Neural cell (in vitro differentiated cells): ENCODE measurements at regions not wholly inside any gene's neighbourhood (a gene's known extent, or its start where the extent isn't known, plus 50 kb on each side); places are given as distances from the start of the nearest gene placed in this dataset.

Source experiments
- H2AFZ ChIP-seq: fragments of 200-600, 300-800 bp; sonication (generic), shearing (Covaris generic); 2 replicates; pipeline ENCODE4 v1.6.0; 2014; ENCODE audit warnings: low read depth, mild to moderate bottlenecking, antibody characterized with exemption, low read length, moderate library complexity
- H3F3A ChIP-seq: fragments of 200-600 bp; shearing (Covaris generic); 2 replicates; pipeline ENCODE4 v1.6.1; 2016; ENCODE audit warnings: mild to moderate bottlenecking, moderate library complexity, mixed read lengths, antibody characterized with exemption, low read length; ENCODE audit not compliant: insufficient read depth, poor library complexity, severe bottlenecking
- H3K27ac ChIP-seq: fragments of 200-600, 300-800 bp; sonication (generic), shearing (Covaris generic); 2 replicates; pipeline ENCODE4 v1.5.1; 2014; ENCODE audit warnings: mild to moderate bottlenecking, low read length, moderate library complexity
- H3K27me3 ChIP-seq: fragments of 300-800, 200-600 bp; sonication (generic), shearing (Covaris generic); 2 replicates; pipeline ENCODE4 v1.6.0; 2014; ENCODE audit warnings: mild to moderate bottlenecking, low read depth, low read length, moderate library complexity; ENCODE audit not compliant: insufficient read depth
- H3K36me3 ChIP-seq: fragments of 300-800, 200-600 bp; sonication (generic), shearing (Covaris generic); 2 replicates; pipeline ENCODE4 v1.5.1; 2014; ENCODE audit warnings: mild to moderate bottlenecking, antibody characterized with exemption, low read length, moderate library complexity; ENCODE audit not compliant: insufficient read depth
- H3K4me2 ChIP-seq: fragments of 300-800, 200-600 bp; sonication (generic), shearing (Covaris generic); 2 replicates; pipeline ENCODE4 v1.6.0; 2014; ENCODE audit warnings: mild to moderate bottlenecking, low read length
- H3K4me3 ChIP-seq: fragments of 300-800, 200-600 bp; sonication (generic), shearing (Covaris generic); 2 replicates; pipeline ENCODE4 v1.5.1; 2014; ENCODE audit warnings: mild to moderate bottlenecking, low read length, moderate library complexity
- H3K79me2 ChIP-seq: fragments of 200-600 bp; shearing (Covaris generic); replicated peaks from 2 replicates; pipeline ENCODE4 v1.6.0; 2014; ENCODE audit warnings: mild to moderate bottlenecking, low read length, moderate library complexity; ENCODE audit not compliant: insufficient read depth
- H3K9ac ChIP-seq: fragments of 300-800, 200-600 bp; sonication (generic), shearing (Covaris generic); 2 replicates; pipeline ENCODE4 v1.6.1; 2016; ENCODE audit warnings: mild to moderate bottlenecking, low read length, mixed read lengths
- H3K9me2 ChIP-seq: fragments of 200-600 bp; shearing (Covaris generic); 2 replicates; pipeline ENCODE4 v1.6.1; 2016; ENCODE audit warnings: mild to moderate bottlenecking, low read length, mixed read lengths; ENCODE audit not compliant: insufficient read depth
- H3K9me3 ChIP-seq: fragments of 200-600, 300-800 bp; sonication (generic), shearing (Covaris generic); 2 replicates; pipeline ENCODE4 v1.6.1; 2016; ENCODE audit warnings: mild to moderate bottlenecking, mixed run types, low read length, moderate library complexity, mixed read lengths
- H4K20me1 ChIP-seq: fragments of 200-600 bp; shearing (Covaris generic); 2 replicates; pipeline ENCODE4 v1.6.1; 2016; ENCODE audit warnings: mild to moderate bottlenecking, mixed run types; ENCODE audit not compliant: insufficient read depth
- EP300 ChIP-seq: fragments of 450-650 bp; conservative IDR thresholded peaks from 2 replicates; pipeline ENCODE4 v1.6.1; 2014; ENCODE audit warnings: antibody characterized with exemption, mild to moderate bottlenecking, moderate library complexity; ENCODE audit not compliant: poor library complexity, severe bottlenecking
- POLR2AphosphoS5 ChIP-seq: IDR thresholded peaks from 2 replicates; pipeline ENCODE4 v1.6.1; 2012
- TF ChIP-seq, protein P1 (sequence below): fragments of 450-650 bp; IDR thresholded peaks from 2 replicates; pipeline ENCODE4 v1.5.1; 2014; ENCODE audit warnings: antibody characterized with exemption, mild to moderate bottlenecking, moderate library complexity; ENCODE audit not compliant: poor library complexity, severe bottlenecking
- TF ChIP-seq, protein P2 (sequence below): IDR thresholded peaks from 2 replicates; pipeline ENCODE4 v1.6.1; 2012; ENCODE audit warnings: borderline replicate concordance

DNA sequence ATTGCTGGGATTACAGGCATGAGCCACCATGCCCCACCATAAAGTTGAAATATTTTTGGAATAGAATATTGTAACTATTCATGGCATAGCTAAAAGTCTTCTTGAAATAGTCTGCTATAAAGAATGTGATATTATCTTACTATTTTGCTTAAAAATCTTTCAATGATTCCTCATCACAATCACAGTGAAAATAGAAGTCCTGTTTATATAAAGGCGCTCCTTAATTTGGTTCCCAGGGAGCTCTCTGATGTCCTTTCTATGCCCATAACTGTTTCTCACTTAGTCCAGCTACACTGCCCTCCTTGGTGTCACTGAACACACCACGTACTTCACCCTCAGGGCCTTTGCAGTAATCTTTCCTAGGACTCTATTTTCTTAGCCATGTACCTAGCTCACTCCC is 331.7 kb upstream of the GIMD1 start:
- H3K4me2 ChIP-seq = no peak overlapping the region
- TF ChIP-seq, protein P1, sequence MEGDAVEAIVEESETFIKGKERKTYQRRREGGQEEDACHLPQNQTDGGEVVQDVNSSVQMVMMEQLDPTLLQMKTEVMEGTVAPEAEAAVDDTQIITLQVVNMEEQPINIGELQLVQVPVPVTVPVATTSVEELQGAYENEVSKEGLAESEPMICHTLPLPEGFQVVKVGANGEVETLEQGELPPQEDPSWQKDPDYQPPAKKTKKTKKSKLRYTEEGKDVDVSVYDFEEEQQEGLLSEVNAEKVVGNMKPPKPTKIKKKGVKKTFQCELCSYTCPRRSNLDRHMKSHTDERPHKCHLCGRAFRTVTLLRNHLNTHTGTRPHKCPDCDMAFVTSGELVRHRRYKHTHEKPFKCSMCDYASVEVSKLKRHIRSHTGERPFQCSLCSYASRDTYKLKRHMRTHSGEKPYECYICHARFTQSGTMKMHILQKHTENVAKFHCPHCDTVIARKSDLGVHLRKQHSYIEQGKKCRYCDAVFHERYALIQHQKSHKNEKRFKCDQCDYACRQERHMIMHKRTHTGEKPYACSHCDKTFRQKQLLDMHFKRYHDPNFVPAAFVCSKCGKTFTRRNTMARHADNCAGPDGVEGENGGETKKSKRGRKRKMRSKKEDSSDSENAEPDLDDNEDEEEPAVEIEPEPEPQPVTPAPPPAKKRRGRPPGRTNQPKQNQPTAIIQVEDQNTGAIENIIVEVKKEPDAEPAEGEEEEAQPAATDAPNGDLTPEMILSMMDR = no peak
- TF ChIP-seq, protein P2, sequence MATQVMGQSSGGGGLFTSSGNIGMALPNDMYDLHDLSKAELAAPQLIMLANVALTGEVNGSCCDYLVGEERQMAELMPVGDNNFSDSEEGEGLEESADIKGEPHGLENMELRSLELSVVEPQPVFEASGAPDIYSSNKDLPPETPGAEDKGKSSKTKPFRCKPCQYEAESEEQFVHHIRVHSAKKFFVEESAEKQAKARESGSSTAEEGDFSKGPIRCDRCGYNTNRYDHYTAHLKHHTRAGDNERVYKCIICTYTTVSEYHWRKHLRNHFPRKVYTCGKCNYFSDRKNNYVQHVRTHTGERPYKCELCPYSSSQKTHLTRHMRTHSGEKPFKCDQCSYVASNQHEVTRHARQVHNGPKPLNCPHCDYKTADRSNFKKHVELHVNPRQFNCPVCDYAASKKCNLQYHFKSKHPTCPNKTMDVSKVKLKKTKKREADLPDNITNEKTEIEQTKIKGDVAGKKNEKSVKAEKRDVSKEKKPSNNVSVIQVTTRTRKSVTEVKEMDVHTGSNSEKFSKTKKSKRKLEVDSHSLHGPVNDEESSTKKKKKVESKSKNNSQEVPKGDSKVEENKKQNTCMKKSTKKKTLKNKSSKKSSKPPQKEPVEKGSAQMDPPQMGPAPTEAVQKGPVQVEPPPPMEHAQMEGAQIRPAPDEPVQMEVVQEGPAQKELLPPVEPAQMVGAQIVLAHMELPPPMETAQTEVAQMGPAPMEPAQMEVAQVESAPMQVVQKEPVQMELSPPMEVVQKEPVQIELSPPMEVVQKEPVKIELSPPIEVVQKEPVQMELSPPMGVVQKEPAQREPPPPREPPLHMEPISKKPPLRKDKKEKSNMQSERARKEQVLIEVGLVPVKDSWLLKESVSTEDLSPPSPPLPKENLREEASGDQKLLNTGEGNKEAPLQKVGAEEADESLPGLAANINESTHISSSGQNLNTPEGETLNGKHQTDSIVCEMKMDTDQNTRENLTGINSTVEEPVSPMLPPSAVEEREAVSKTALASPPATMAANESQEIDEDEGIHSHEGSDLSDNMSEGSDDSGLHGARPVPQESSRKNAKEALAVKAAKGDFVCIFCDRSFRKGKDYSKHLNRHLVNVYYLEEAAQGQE = no peak
- H3K27me3 ChIP-seq = no peaks in the 10 kb centered on the region
- H4K20me1 ChIP-seq = no peaks in the 10 kb centered on the region
- H3K9me3 ChIP-seq = no peaks in the 10 kb centered on the region
- H3K4me3 ChIP-seq = no peak overlapping the region
- H3F3A ChIP-seq = no peaks in the 10 kb centered on the region
- H3K9me2 ChIP-seq = no peaks in the 10 kb centered on the region
- no peaks in the 10 kb centered on the region for H3K79me2 ChIP-seq
- no peaks in the 10 kb centered on the region for H3K36me3 ChIP-seq
- H3K9ac ChIP-seq = no peak overlapping the region
- no peak overlapping the region for H2AFZ ChIP-seq
- no peak overlapping the region for H3K27ac ChIP-seq

DNA sequence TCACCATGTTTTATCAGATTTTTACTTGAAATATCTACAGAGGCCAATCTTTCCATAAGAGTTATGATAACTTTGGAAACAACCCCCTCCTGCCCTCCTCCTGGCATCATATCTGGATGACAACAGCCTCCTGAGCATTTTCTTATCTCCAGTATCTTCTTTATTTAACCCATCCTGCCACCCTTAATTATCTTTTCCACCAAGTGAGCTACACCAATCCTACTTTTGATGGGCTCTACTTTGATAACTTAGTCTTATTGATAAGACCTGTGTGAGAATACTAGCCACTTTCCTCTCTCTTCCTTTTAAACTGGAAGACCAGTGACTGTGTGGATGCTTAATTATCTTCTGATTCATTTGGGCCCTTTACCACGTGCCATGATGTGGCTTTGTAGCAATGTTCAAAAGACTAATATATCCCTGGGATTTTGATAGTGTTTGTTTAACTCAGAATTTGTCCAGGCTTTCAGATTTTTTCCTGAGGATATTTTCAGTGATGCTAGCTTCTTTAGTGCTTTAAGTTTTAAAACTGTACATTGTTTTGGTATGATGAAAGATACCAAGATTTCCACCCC is 330.1 kb upstream of the GIMD1 start:
- Histone ChIP-seq H3K27me3 (no peaks in the 10 kb centered on the region), H3F3A (no peaks in the 10 kb centered on the region), H2AFZ (no peak overlapping the region), H3K4me3 (no peak overlapping the region), H3K9me3 (no peaks in the 10 kb centered on the region), H3K4me2 (no peak overlapping the region), H3K36me3 (no peaks in the 10 kb centered on the region), H3K79me2 (no peaks in the 10 kb centered on the region), H4K20me1 (no peaks in the 10 kb centered on the region), H3K9ac (no peak overlapping the region), H3K27ac (no peak overlapping the region), H3K9me2 (no peaks in the 10 kb centered on the region)
- TF ChIP-seq, protein P1 = no peak
- TF ChIP-seq EP300 (no peak), POLR2AphosphoS5 (no peak)
- TF ChIP-seq, protein P2 = no peak
